Amygdala (tissue), 56 donors: ENCODE measurements at regions not wholly inside any gene's neighbourhood (a gene's known extent, or its start where the extent isn't known, plus 50 kb on each side); places are given as distances from the start of the nearest gene placed in this dataset.
"Not testable (repeated sequence)": the region's sequence is repeated elsewhere in the genome, so short reads cannot be mapped to it uniquely, and the experiment has no call there.

Experiments
- DNase-seq, 56 donors: peaks; one replicate each; lab custom pipeline; 2025; lab: John Stamatoyannopoulos, UW

DNA sequence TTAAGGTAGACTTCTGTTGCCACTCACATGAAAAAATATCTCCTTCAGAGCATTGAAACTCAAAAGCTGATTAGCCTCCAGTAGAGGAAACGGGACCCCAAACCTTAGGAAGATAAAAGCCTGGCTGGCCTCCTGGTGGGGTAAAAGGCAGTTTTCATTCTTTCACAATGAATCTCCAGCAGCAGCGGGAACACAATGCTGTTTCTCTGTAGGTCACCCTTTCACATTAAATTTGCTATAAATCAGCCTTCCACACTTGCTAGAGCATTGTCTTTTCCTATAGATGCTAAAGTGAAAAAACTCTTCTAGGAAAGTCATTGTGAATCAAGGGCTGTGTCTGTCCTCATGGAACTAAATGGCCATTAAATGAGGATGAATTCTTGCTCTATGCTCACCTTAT lies 207.3 kb upstream of the MAGEB2 start:
- DNase-seq = no peak

GRCh38 chrX:30010471-30010870 lies 204.9 kb upstream of the MAGEB2 start:
- no peak for DNase-seq

- DNase-seq = no peak
Observed at GRCh38 chrX:30015440-30015839, 199.9 kb upstream of the MAGEB2 start.

DNA sequence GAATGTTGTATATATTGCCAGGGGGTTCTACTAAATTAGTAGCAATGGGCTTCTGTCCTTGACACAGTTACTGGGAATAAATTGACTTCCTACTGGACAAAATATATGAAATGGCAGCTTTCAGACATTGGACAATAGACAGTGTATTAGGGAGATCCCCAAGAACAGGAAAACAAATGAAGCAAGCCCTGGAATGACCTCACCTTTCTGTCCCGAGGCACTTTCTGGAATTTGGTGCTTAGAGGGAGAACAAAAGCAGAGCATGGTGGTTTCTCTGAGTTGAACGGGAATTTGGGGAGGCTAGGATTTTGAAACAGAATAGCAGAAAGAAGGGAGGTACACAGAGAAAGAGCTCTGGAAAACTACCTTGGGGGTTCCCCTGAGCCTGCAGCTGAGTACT lies 187.7 kb upstream of the MAGEB2 start:
- DNase-seq = no peak

DNA sequence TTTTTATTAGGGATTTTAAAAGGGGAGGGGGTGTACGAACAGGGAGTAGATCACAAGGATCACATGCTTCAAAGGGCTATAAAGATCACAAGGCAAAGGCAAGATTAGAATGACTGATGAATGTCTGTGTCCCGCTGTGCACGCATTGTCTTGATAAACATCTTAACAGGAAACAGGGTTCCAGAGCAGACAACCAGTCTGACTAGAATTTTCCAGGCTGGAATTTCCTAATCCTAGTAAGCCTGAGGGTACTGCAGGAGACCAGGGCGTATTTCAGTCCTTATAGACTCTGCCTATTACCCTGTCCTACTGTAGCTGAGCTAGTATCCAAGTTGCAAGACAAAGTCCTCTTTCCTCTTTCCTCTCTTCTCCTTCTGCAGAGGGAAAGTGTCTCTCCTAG lies 179.0 kb upstream of the MAGEB2 start:
- not testable (repeated sequence) for DNase-seq

DNA sequence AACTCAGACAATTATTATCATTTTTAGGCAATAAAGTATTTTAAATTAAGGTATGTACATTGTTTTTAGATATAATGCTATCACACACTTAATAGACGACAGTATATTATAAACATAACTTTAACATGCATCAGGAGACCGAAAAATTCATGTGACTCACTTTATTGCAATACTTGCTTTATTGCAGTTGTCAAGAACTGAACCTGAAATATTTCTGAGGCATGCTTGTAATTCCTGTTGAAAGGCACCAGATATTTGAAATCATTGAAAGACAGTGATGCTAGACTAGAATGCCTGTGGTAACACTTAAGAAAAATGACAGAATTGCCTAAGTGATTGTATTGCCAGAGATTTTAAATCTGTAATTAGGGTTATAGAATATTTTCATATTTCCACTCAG lies 175.6 kb upstream of the MAGEB2 start:
- no peak for DNase-seq

DNA sequence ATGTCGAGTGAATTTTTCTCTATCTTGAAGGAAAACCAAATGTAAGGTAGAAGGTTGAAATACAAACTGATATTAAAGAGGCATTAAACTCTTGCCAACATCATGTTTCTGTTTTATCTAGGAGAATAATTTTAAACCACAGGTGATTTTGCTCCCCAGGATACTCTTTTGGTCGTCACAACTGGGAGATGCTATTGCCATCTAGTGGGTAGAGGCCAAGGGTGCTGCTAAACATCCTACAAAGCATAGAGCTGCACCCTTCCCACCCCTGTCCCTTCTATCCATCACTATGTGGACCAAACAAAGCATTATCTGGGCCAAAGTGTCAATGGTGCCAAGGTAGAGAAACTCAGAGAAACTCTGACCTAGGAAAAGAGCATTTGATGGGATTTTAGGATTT lies 154.6 kb upstream of the MAGEB2 start:
- peak in 14 of 56 donors; percentile 0 to 25 (median 0) for DNase-seq

DNA sequence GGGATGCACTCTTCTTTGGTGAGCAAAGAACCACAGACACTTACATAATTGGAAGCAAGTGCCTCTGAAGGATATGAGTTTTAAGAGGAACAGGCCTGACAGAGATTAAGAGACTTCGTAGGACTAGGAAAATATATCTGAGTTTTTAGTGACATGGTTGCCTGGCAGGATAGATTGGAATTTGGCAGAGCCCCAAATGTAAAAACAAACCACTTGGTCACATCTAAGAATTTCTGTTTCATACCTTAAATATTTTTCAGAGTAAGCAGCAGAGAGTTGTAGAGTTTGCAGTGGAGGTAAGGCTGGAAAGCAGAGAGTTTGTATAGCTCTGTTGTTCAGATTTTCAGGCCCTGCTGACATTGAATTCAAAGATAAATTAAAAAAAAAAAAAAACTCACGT lies 150.1 kb upstream of the MAGEB2 start:
- DNase-seq = no peak

- DNase-seq = no peak
Observed at GRCh38 chrX:30067677-30068076, 147.7 kb upstream of the MAGEB2 start.

- no peak for DNase-seq
Observed at GRCh38 chrX:30085571-30085970, 129.8 kb upstream of the MAGEB2 start.

DNA sequence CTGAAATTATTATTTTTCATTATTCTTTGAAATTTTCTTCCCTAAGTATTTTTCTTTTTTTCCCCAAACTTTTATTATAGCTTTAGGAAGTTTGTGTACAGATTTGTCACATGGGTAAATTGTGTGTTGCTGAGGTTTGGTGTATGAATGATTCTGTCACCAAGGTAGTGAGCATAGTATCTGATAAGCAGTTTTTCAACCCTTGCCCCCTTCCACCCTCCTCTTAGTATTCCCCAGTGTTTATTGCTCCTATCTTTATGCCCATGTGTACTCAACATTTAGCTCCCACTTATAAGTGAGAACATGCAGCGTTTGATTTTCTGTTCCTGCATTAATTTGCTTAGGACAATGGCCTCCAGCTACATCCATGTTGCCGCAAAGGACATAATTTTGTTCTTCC lies 103.9 kb upstream of the MAGEB2 start:
- DNase-seq = no peak

GRCh38 chrX:30141966-30142365 lies 73.4 kb upstream of the MAGEB2 start:
- no peak for DNase-seq

DNA sequence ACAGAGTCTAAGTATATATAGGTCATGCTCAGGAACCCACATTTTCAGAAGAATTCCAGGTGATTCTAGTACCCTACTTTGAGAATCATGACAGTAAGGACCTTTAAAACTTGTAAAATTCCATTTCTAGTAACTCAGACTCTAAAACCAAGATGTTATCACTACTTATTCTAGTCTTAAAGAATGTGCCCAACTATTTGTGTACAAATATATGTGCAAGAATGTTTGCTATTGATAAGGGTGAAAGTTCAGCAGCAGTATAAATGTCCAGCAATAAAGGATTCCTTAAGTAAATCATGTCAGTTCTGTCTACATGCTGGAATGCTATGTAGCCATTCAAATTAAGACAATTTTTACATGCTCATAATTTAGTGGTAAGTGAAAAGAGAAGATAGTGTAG lies 71.1 kb upstream of the MAGEB2 start:
- no peak for DNase-seq

- DNase-seq = no peak
Observed at GRCh38 chrX:30144971-30145731, 70.2 kb upstream of the MAGEB2 start.

- no peak for DNase-seq
Observed at GRCh38 chrX:30147996-30148643, 67.2 kb upstream of the MAGEB2 start.

GRCh38 chrX:30149206-30149605 lies 66.2 kb upstream of the MAGEB2 start:
- not testable (repeated sequence) for DNase-seq

GRCh38 chrX:30150196-30150895 lies 65.0 kb upstream of the MAGEB2 start:
- no peak for DNase-seq

GRCh38 chrX:30151964-30152363 lies 63.4 kb upstream of the MAGEB2 start:
- no peak for DNase-seq

- DNase-seq = peak in 7 of 56 donors; percentile 0 to 8 (median 0)
Observed at GRCh38 chrX:30153175-30153880, 62.0 kb upstream of the MAGEB2 start.

GRCh38 chrX:30153881-30154260 lies 61.5 kb upstream of the MAGEB2 start:
- no peak for DNase-seq

GRCh38 chrX:30156009-30156408 lies 59.4 kb upstream of the MAGEB2 start:
- no peak for DNase-seq
